A673 (cell line): ENCODE measurements at regions not wholly inside any gene's neighbourhood (a gene's known extent, or its start where the extent isn't known, plus 50 kb on each side); places are given as distances from the start of the nearest gene placed in this dataset.

Source experiments
- BruUV-seq: library from RNA; stranded (reverse); fragments of 400-500 nt; replicated peaks from 2 replicates; lab custom pipeline; 2021; lab: Mats Ljungman, UMichigan
- CTCF ChIA-PET: fragments of 300-600 bp; sonication (Branson Sonifier 250); formaldehyde crosslinking; loops from one replicate; lab custom pipeline; 2022; ENCODE audit warnings: antibody characterized with exemption; lab: Charles Lee
- POLR2A ChIA-PET: fragments of 300-600 bp; sonication (Branson Sonifier 250); formaldehyde crosslinking; loops from one replicate; lab custom pipeline; 2022; ENCODE audit warnings: antibody characterized with exemption; ENCODE audit not compliant: low non-redundant PET; lab: Charles Lee
- DNase-seq: peaks from one replicate; pipeline ENCODE4 v3.0.0-alpha.2; 2015; ENCODE audit warnings: low spot score
- H3K27ac ChIP-seq: fragments of 200-600 bp; sonication (generic); 2 replicates; pipeline ENCODE4 v1.5.1; 2016; ENCODE audit warnings: mixed run types, low read depth, mild to moderate bottlenecking, mixed read lengths, antibody characterized with exemption, low read length; ENCODE audit not compliant: poor library complexity, severe bottlenecking
- H3K27me3 ChIP-seq: fragments of 200-600 bp; sonication (generic); replicated peaks from 2 replicates; pipeline ENCODE4 v1.6.1; 2017; ENCODE audit warnings: mixed run types, low read depth, mild to moderate bottlenecking, mixed read lengths, antibody characterized with exemption, low read length; ENCODE audit not compliant: insufficient read depth, poor library complexity
- H3K36me3 ChIP-seq: fragments of 200-600 bp; sonication (generic); 2 replicates; pipeline ENCODE4 v1.6.1; 2016; ENCODE audit warnings: mixed run types, mild to moderate bottlenecking, mixed read lengths, antibody characterized with exemption, low read length; ENCODE audit not compliant: insufficient read depth, poor library complexity, severe bottlenecking
- H3K4me1 ChIP-seq: fragments of 200-600 bp; sonication (generic); 2 replicates; pipeline ENCODE4 v1.6.1; 2017; ENCODE audit warnings: mixed run types, mild to moderate bottlenecking, mixed read lengths, antibody characterized with exemption, low read length; ENCODE audit not compliant: insufficient read depth, poor library complexity, severe bottlenecking
- H3K4me3 ChIP-seq: fragments of 200-600 bp; sonication (generic); 2 replicates; pipeline ENCODE4 v1.5.1; 2016; ENCODE audit warnings: low read depth, mixed run types, mild to moderate bottlenecking, mixed read lengths, low read length; ENCODE audit not compliant: poor library complexity, severe bottlenecking
- H3K9me3 ChIP-seq: fragments of 200-600 bp; sonication (generic); 2 replicates; pipeline ENCODE4 v1.6.1; 2016; ENCODE audit warnings: mixed run types, low read depth, mild to moderate bottlenecking, mixed read lengths, antibody characterized with exemption, low read length; ENCODE audit not compliant: poor library complexity, severe bottlenecking
- EZH2 ChIP-seq: fragments of 200-600 bp; sonication (generic); IDR thresholded peaks from 2 replicates; pipeline ENCODE4 v1.6.1; 2017; ENCODE audit warnings: borderline replicate concordance, low read depth, mild to moderate bottlenecking, mixed read lengths, antibody characterized with exemption, low read length; ENCODE audit not compliant: poor library complexity, severe bottlenecking
- intact Hi-C: fragments of 100-400 bp; cut with micrococcal nuclease; formaldehyde crosslinking; loops from one replicate; pipeline ENCODE4 v1.10.0; 2022; ENCODE audit not compliant: unreplicated experiment
- TF ChIP-seq, protein P1 (sequence below): fragments of 300-800, 200-600 bp; sonication (generic); conservative IDR thresholded peaks from 2 replicates; pipeline ENCODE4 v1.5.1; 2017; ENCODE audit warnings: low read depth, mild to moderate bottlenecking, antibody characterized with exemption, low read length, moderate library complexity, mixed read lengths

GRCh38 chr13:73177017-73177416 lies 118.2 kb downstream of the KLF5 start:
- Histone ChIP-seq H3K27ac (no peak overlapping the region), H3K4me1 (no peaks in the 10 kb centered on the region), H3K4me3 (no peak overlapping the region), H3K27me3 (no peaks in the 10 kb centered on the region), H3K36me3 (no peaks in the 10 kb centered on the region), H3K9me3 (no peaks in the 10 kb centered on the region)
- ChIA-PET CTCF (no interaction called here), POLR2A (no interaction called here)
- TF ChIP-seq, protein P1, sequence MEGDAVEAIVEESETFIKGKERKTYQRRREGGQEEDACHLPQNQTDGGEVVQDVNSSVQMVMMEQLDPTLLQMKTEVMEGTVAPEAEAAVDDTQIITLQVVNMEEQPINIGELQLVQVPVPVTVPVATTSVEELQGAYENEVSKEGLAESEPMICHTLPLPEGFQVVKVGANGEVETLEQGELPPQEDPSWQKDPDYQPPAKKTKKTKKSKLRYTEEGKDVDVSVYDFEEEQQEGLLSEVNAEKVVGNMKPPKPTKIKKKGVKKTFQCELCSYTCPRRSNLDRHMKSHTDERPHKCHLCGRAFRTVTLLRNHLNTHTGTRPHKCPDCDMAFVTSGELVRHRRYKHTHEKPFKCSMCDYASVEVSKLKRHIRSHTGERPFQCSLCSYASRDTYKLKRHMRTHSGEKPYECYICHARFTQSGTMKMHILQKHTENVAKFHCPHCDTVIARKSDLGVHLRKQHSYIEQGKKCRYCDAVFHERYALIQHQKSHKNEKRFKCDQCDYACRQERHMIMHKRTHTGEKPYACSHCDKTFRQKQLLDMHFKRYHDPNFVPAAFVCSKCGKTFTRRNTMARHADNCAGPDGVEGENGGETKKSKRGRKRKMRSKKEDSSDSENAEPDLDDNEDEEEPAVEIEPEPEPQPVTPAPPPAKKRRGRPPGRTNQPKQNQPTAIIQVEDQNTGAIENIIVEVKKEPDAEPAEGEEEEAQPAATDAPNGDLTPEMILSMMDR = no peak
- no peak for TF ChIP-seq EZH2
- intact Hi-C loops = no loop called here
- DNase-seq = no peak
- BruUV-seq = no TSS peak

DNA sequence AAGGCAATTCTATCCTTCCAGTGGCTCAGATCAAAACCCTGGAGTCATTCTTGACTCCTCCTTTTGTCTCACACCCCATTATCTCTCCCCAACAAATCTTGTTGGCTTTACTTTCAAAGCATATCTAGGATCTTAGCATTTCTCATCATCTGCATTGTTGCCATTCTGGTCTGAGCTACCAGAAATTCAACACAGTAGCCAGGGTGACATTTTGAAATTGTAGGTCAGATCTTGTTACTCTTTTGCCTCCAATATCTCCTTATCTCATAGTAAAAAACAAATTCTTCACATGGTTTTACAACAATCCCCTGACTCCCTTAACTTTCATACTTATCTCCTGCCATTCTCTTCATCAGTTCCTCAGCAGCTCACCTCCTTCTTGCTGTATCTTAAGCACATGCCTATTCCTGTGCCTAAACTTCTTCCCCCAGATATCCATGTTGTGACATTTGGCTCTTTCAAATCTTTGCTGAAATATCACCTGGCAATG lies 115.8 kb downstream of the KLF5 start:
- CTCF ChIA-PET = no interaction called here
- Histone ChIP-seq H3K9me3 (no peaks in the 10 kb centered on the region), H3K27me3 (no peaks in the 10 kb centered on the region), H3K36me3 (no peaks in the 10 kb centered on the region), H3K4me1 (peaks cover 2% of the 10 kb centered on the region), H3K4me3 (no peak overlapping the region), H3K27ac (no peak overlapping the region)
- intact Hi-C loops = no loop called here
- no peak for DNase-seq
- TF ChIP-seq, protein P1 = no peak
- no peak for TF ChIP-seq EZH2
- no TSS peak for BruUV-seq
- POLR2A ChIA-PET = no interaction called here

DNA sequence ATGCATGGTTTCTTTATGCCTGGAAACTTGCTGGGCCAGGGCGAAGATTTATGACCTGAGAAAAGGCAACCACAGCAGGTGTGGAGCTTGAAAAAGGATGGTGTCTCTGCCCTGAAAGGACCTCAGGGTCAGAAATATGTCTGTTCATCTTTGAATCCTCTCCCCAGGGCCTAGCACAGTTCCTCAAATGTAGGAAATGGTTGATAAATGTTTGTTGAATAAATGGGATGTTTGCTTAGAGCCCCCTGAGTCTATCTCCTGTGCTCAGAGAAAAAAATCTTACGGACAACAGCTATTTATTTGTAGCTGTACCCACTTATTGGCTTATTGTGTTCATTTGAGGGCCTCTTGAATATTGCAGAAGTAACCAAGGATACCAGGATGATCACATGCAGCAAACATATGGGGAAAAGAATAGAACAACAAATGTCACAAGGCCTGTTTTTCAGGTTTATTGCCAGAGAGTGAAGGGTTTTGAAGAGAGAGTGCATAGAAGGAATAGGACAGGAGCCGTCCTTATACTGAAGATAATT lies 114.5 kb downstream of the KLF5 start:
- Histone ChIP-seq H3K36me3 (no peaks in the 10 kb centered on the region), H3K9me3 (no peaks in the 10 kb centered on the region), H3K4me3 (no peak overlapping the region), H3K4me1 (peaks cover 4% of the 10 kb centered on the region), H3K27ac (no peak overlapping the region), H3K27me3 (no peaks in the 10 kb centered on the region)
- DNase-seq = no peak
- no peak for TF ChIP-seq EZH2
- TF ChIP-seq, protein P1 = no peak
- ChIA-PET CTCF (no interaction called here), POLR2A (no interaction called here)
- intact Hi-C loops = no loop called here
- no TSS peak for BruUV-seq
